NK-92 treated with Interleukin-12 subunit alpha and Interleukin-12 subunit beta, amount 100 ng/mL, for 24 hours (cell line): ENCODE measurements at regions not wholly inside any gene's neighbourhood (a gene's known extent, or its start where the extent isn't known, plus 50 kb on each side); places are given as distances from the start of the nearest gene placed in this dataset.

Source experiments
- DNase-seq: peaks from one replicate; lab custom pipeline; 2025; lab: John Stamatoyannopoulos, UW

DNA sequence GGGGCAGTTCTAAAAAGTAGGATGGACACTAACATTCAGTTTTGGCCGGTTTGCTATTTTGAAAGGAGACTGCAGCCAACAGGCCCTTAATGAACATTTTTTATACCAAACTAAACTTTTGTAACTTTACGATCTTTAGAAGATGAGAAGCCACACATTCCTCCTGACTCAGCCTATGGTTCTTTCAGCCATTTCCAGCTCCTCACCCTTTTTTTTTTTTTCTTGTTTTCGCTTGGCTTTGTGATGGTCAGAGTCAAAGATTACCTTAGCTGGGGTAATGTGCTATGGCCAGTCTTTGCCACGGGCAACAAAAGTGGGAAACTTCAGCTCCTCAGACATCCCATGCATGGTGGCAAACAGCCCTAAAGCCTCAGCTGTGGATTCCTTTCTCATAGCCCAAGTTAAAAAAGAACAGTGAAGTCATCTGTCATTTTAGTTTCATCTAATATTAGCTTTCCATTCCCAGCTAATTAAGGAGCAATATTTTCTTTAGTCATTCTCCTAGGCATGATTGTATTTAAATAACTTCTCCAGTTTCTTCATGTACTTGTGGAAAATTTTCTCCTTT lies 368.7 kb downstream of the MFSD1 start:
- no peak for DNase-seq

DNA sequence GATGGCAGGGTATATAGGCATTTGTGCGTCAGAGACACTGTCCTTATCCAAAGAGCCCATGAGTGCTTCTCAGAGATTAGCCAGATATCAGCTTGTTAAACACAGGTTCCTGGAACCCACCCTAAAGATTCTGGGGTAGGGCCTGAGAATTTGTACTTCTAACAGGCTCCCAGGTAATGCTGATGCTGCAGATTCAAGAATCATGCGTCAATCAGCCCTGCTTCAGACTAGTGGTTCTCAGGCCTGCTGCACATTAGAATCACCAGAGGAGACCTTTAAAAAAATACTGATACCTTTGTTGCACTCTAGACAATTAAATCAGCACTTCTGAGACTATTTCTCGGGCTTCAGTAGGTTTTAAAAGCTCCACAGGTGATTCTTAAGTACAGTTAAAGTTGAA lies 369.5 kb downstream of the MFSD1 start:
- DNase-seq: no peak

- DNase-seq: no peak
Observed at GRCh38 chr3:159172473-159172872, 370.6 kb downstream of the MFSD1 start.

DNA sequence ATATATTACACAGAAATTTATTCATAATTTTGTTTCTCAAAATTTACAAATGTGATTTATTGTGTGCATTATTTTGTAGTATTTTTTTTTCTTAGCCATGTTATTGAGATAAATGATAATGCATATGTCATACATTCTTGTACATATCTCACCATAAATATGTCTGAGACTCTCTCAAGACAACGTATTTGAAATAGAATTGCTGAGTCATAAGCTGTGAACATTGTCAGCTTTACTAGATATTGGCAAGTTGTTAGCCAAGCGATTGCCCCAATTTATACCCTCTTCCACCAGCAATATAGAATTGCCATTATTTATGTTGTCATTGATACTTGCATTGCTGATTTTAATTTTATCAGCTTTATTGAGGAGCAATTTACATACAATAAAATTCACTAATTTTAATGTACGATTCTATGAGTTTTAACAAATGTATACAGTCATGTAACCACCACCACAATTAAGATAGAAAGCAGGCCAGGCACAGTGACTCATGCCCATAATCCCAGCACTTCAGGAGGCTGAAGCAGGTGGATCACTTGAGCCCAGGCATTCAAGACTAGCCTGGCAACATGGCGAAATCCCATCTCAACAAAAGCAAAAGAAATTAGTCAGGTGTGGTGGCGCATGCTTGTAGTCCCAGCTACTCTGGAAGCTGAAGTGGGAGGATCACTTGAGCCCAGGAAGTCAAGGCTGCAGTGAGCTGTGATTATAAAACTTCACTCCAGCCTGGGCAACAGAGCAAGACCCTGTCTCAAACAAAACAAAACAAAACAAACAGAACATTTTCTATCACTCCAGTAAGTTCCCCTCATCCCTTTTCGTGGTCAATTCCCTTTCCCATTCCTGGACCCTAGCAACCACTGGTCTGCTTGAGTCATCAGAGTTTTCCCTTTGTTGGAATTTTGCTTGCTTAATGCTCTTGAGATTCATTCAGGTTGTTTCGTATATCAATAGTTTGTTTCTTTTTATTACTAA lies 373.1 kb downstream of the MFSD1 start:
- no peak for DNase-seq

DNA sequence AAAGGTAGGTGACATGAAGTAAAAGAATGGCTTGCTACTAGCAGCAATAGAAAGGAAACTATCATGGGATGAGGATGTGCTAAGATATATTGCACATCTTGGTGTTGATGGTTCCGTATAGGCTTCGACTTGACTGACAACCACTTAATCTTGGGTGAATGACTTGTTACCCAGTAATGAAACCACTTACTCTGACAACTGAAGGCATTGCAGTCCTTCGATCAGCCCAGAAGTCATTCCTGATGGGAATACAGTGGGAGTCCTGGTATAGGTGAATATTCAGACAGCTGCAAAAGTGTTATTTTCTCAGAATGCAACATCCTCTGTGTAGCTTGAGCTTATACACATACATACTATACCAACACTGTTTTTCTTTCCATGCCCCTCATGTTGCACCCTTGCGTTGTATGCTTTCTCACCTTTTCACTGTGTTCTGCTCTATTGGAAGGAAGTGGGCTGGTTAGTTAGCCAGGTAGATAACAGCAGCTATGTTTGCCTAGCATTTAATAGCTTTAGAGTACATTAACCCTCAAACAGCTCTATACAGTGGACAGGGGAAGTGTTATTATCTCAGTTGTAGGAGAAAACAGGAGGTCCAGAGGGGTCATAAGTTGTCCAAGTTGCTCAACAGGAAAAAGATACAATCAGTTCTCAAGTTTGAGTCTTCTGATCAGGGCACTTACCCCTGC lies 376.5 kb downstream of the MFSD1 start:
- no peak for DNase-seq

DNA sequence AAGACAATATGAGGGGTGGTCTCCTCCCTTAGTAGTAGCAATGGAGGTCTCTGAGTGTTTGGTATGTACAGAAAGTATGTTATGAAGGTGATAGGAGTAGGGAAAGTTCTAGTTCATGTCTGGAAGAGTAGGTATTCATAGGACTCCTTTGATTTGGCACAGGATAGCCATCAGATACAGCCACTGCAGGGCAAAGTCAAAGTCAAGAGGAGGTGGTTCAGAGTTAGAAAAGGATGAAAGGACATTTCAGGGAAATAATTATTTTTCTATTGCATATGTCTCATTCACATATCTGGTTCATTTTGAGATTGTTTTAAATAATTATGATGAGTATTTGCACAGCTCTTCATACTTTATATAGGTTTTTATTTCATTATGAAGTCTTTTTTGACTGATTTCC lies 381.1 kb downstream of the MFSD1 start:
- no peak for DNase-seq

GRCh38 chr3:159185443-159186050 lies 383.7 kb downstream of the MFSD1 start:
- no peak for DNase-seq

DNA sequence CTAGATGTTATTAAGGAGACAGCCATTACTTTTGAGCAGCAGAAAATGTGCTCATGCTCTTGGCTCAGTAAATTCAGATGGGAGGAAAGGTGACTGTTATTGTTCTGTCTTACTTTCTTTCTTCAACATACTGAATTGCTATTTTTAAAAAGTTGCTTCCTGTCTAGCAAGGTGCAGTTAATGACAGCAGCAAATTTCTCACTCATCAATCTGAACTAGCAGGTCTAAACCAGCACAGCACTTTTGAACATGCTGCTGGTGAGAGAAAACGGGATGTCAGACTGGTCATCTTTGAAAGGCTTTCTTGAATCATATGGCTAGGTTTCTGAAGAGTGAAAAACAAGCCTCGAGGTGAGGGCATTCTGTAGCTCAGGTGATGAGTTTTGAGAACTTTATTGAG lies 384.7 kb downstream of the MFSD1 start:
- DNase-seq: no peak

GRCh38 chr3:159187232-159187631 lies 385.4 kb downstream of the MFSD1 start:
- DNase-seq: no peak

- DNase-seq: no peak
Observed at GRCh38 chr3:159187706-159188105, 385.9 kb downstream of the MFSD1 start.

DNA sequence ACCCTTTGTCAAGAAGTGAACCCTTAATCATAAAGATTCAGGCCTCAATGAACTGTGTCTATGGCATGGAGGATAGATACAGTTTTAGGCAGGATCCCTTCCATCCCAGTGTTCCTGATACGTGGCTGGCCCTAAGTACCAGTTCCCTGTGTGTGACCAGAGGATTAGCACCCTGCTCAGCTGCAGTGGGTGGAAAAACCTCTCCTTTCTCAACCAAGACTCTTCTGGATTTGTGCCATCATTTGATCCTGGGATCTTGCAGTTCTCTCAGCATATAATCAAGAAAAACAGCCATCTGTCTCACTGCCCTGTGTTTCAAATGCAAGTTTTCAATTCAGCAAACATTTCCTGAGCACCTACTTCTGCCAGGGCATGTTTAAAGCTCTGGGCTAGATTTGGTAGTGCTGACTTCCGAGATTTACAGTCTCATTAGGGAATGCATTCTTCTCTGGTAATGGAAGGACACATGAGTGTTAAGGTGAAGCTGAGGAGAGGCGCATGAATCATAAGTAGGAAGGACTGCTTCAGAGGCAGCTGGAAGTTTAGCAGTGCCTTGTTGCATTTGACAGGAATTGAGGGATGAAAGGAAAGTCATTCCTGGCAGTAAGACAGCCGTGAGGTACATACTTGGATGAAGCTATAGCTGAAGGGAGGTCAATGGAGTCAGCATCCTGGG lies 388.3 kb downstream of the MFSD1 start:
- DNase-seq: no peak

DNA sequence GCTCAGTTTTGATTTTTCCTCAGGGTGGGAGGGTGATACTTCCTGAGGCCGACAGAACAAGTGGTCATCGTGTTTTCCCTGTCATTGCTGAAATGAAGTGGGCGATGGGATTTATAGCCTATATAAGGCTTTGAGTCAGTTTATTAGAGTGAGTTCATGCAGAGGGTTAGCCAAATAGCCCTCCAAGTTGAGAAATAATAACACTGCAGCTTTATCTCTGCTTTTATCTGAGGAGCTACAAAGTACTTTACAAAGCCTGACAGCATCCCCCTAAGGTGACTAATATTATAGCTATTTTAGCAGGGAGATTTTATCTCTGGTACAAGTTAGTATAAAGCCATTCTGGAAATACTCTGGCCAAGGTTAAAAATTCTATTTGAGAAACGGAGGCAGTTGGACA lies 389.6 kb downstream of the MFSD1 start:
- no peak for DNase-seq

DNA sequence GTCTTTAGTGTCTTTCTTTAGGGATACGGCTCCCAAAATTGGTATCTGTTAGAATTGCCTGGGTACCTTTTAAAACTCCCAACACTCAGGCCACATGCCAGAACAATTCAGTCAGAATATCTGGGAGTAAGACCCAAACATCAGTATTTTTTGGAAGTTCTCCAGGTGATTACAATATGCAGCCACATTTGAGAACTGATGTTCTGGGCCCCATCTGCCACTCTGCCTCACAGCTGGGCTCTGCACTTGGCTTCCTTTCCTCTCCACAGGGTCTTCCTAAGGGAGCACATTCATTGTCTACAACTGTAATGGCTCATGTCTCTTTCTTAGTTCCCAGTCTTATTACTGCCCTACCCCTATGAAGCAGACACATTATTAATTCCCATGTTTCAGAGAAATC lies 394.5 kb downstream of the MFSD1 start:
- DNase-seq: no peak

DNA sequence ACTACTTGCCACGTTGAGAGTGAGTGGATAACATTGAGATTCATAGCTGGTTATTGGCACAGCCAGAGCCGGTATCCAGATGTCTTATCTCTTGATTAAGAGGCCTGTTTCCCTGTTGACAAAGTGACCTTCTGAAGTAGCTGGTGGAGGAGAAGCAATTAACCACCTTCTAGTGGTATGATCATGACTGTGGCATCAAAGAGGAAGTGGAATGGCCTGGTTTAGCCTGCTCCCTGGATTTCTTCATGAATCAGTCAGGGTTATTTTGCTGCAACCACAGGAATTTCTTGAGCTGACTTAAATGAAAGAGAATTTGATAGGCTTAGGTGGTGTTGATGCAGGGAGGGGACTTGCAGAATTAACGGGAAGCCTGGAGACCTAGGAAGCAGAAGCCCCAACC lies 398.3 kb downstream of the MFSD1 start:
- DNase-seq: no peak

DNA sequence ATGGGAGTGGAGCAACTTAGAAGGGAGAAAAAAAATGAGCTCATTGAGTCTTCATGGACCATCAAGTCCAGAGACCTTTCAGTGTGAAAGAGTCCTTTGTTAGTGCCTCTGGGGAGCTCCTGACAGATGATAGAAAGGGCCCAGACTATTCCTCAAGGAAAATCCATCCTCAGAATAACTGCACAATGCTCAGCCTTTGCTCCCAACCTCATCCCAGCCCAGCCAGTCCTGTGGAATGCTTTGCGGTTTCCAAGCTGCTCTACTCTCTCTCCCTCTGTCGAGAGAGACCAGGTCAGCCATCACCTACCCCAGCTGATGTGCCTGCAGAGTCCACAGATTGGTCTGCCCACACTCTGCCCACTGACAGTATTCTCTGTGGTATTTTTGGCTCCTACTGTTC lies 406.2 kb downstream of the MFSD1 start:
- DNase-seq: no peak

DNA sequence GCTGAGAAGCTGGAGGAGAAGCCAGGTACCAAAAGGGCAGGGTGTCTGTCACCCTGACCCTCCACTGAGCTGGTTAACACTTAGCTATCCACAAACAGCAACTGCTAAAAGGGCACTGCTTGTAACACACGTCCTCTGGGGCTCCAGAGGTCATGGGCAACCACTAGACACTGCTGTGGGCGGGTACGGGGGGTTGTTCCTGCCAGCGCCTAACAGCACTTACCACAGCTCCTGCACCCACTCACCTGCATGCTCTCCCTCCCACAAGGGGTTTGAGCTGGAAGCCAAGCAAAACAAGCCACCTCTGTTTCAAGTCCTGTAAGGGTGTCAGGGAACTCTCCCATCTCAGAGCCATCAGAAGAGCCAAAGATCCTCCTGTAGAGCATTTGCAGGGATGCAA lies 407.6 kb downstream of the MFSD1 start:
- DNase-seq: no peak

- DNase-seq: no peak
Observed at GRCh38 chr3:159210336-159210735, 408.5 kb downstream of the MFSD1 start.

GRCh38 chr3:159216311-159216710 lies 414.5 kb downstream of the MFSD1 start:
- no peak for DNase-seq

DNA sequence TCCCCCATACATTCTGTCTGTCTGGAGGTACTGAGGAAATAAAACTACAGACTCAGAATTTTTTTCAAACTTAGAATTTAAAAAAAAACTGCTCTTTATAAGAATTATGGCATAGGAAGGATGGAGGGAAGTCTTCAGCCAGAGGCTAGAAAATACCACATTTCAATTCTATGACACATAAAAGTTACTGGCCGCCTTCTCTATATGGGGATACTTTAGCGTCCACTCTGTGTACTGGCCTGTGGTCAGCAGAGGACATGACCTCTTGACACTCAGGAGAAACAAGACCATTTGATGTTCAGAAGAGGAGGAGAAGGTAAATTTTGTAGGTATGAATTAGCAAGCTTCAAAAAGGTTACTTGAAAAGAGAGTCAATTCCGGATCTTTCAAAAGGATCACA lies 417.4 kb downstream of the MFSD1 start:
- no peak for DNase-seq

- no peak for DNase-seq
Observed at GRCh38 chr3:159221335-159221734, 419.5 kb downstream of the MFSD1 start.

- DNase-seq: no peak
Observed at GRCh38 chr3:159229116-159229680, 427.3 kb downstream of the MFSD1 start.

DNA sequence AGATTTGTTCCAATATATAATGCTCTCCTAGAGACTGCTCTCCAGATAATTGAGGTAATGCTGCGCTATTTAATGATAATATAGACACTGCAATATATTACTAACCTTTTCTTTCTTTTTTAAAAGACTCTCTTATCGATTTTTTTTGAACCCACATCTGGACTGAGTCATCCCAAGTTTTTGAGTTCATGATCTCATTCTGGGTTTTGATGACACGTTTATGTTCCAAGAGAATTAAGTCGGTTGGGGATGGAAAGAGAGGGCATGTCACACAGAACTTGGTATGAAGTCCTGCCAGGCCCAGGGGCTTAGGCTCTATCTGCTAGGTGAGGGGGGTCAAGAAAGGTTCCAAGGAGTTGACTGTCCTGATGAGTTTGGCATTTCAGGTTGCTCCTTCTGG lies 431.1 kb downstream of the MFSD1 start:
- no peak for DNase-seq
